ENCODE measurements at regions not wholly inside any gene's neighbourhood (a gene's known extent, or its start where the extent isn't known, plus 50 kb on each side); places are given as distances from the start of the nearest gene placed in this dataset.

- DNase-seq (ENCODE audit: low read depth in 2 of 2): no peak
Observed at GRCh38 chr2:18084376-18084775, 205.9 kb downstream of the KCNS3 start.

GRCh38 chr2:18083806-18084205 lies 205.3 kb downstream of the KCNS3 start:
- no peak for DNase-seq (ENCODE audit: low read depth in 2 of 2)

- DNase-seq (ENCODE audit: low read depth in 2 of 2): no peak
Observed at GRCh38 chr2:18078216-18078615, 199.7 kb downstream of the KCNS3 start.

GRCh38 chr2:18077704-18078103 lies 199.2 kb downstream of the KCNS3 start:
- no peak for DNase-seq (ENCODE audit: low read depth in 2 of 2)

GRCh38 chr2:18077231-18077630 lies 198.8 kb downstream of the KCNS3 start:
- no peak for DNase-seq (ENCODE audit: low read depth in 2 of 2)

- no peak for DNase-seq (ENCODE audit: low read depth in 2 of 2)
Observed at GRCh38 chr2:18074476-18074875, 196.0 kb downstream of the KCNS3 start.

- DNase-seq (ENCODE audit: low read depth in 2 of 2): no peak
Observed at GRCh38 chr2:18073601-18074000, 195.1 kb downstream of the KCNS3 start.

- DNase-seq (ENCODE audit: low read depth in 2 of 2): no peak
Observed at GRCh38 chr2:18067588-18068384, 189.3 kb downstream of the KCNS3 start.

GRCh38 chr2:18066894-18067293 lies 188.4 kb downstream of the KCNS3 start:
- no peak for DNase-seq (ENCODE audit: low read depth in 2 of 2)

GRCh38 chr2:18066066-18066465 lies 187.6 kb downstream of the KCNS3 start:
- no peak for DNase-seq (ENCODE audit: low read depth in 2 of 2)

GRCh38 chr2:18065249-18065648 lies 186.8 kb downstream of the KCNS3 start:
- DNase-seq (ENCODE audit: low read depth in 2 of 2): no peak

GRCh38 chr2:18063826-18064470 lies 185.5 kb downstream of the KCNS3 start:
- DNase-seq (ENCODE audit: low read depth in 2 of 2): no peak

GRCh38 chr2:18062892-18063291 lies 184.4 kb downstream of the KCNS3 start:
- DNase-seq (ENCODE audit: low read depth in 2 of 2): no peak

GRCh38 chr2:18061717-18062116 lies 183.2 kb downstream of the KCNS3 start:
- no peak for DNase-seq (ENCODE audit: low read depth in 2 of 2)

GRCh38 chr2:18057657-18058056 lies 179.2 kb downstream of the KCNS3 start:
- no peak for DNase-seq (ENCODE audit: low read depth in 2 of 2)

GRCh38 chr2:18055290-18055689 lies 176.8 kb downstream of the KCNS3 start:
- no peak for DNase-seq (ENCODE audit: low read depth in 2 of 2)

GRCh38 chr2:18050001-18050400 lies 171.5 kb downstream of the KCNS3 start:
- no peak for DNase-seq (ENCODE audit: low read depth in 2 of 2)

- no peak for DNase-seq (ENCODE audit: low read depth in 2 of 2)
Observed at GRCh38 chr2:18049325-18049724, 170.9 kb downstream of the KCNS3 start.

GRCh38 chr2:18047896-18048657 lies 169.6 kb downstream of the KCNS3 start:
- no peak for DNase-seq (ENCODE audit: low read depth in 2 of 2)

- no peak for DNase-seq (ENCODE audit: low read depth in 2 of 2)
Observed at GRCh38 chr2:18047213-18047611, 168.7 kb downstream of the KCNS3 start.

- DNase-seq (ENCODE audit: low read depth in 2 of 2): no peak
Observed at GRCh38 chr2:18046558-18047212, 168.2 kb downstream of the KCNS3 start.

- no peak for DNase-seq (ENCODE audit: low read depth in 2 of 2)
Observed at GRCh38 chr2:18046017-18046416, 167.6 kb downstream of the KCNS3 start.

All from stimulated activated CD8-positive, alpha-beta memory T cell treated with anti-CD3 and anti-CD28 coated beads, Interleukin-2, amount 100 ng/mL, for 48 hours (primary cell).